KMS-11 (cell line): ENCODE measurements at regions not wholly inside any gene's neighbourhood (a gene's known extent, or its start where the extent isn't known, plus 50 kb on each side); places are given as distances from the start of the nearest gene placed in this dataset.

Experiments
- H2AFZ ChIP-seq: fragments of 200-600 bp; sonication (generic); 2 replicates; pipeline ENCODE4 v1.6.1; 2016; ENCODE audit warnings: antibody characterized with exemption, mixed run types, low read depth
- H3K27ac ChIP-seq: fragments of 200-600 bp; sonication (generic); 2 replicates; pipeline ENCODE4 v1.6.1; 2016; ENCODE audit warnings: mild to moderate bottlenecking, mixed run types
- H3K27me3 ChIP-seq: fragments of 200-600 bp; sonication (generic); 2 replicates; pipeline ENCODE4 v1.6.1; 2017; ENCODE audit warnings: mild to moderate bottlenecking, low read depth, mixed run types, moderate library complexity; ENCODE audit not compliant: insufficient read depth
- H3K36me3 ChIP-seq: fragments of 200-600 bp; sonication (generic); 2 replicates; pipeline ENCODE4 v1.6.1; 2017; ENCODE audit warnings: mild to moderate bottlenecking, mixed run types; ENCODE audit not compliant: insufficient read depth
- H3K4me1 ChIP-seq: fragments of 200-600 bp; sonication (generic); 2 replicates; pipeline ENCODE4 v1.6.1; 2016; ENCODE audit warnings: mild to moderate bottlenecking, low read depth, mixed run types; ENCODE audit not compliant: poor library complexity, severe bottlenecking
- H3K4me2 ChIP-seq: fragments of 200-600 bp; sonication (generic); 2 replicates; pipeline ENCODE4 v1.7.0; 2016; ENCODE audit warnings: mild to moderate bottlenecking, mixed run types
- H3K4me3 ChIP-seq: fragments of 200-600 bp; sonication (generic); IDR thresholded peaks from 2 replicates; pipeline ENCODE4 v1.6.1; 2017; ENCODE audit warnings: low read depth, low read length, mixed read lengths; ENCODE audit not compliant: insufficient read depth
- H3K79me2 ChIP-seq: fragments of 200-600 bp; sonication (generic); 2 replicates; pipeline ENCODE4 v1.6.1; 2016; ENCODE audit warnings: low read depth, mixed run types; ENCODE audit not compliant: insufficient read depth
- H3K9ac ChIP-seq: fragments of 200-600 bp; sonication (generic); 2 replicates; pipeline ENCODE4 v1.6.1; 2016; ENCODE audit warnings: mild to moderate bottlenecking, mixed run types
- H4K20me1 ChIP-seq: fragments of 200-600 bp; sonication (generic); 2 replicates; pipeline ENCODE4 v1.6.1; 2016; ENCODE audit warnings: mild to moderate bottlenecking, mixed run types; ENCODE audit not compliant: insufficient read depth
- CTCF ChIP-seq: fragments of 200-600 bp; sonication (generic); conservative IDR thresholded peaks from 2 replicates; pipeline ENCODE4 v1.6.1; 2017; ENCODE audit warnings: low read depth, mild to moderate bottlenecking, antibody characterized with exemption, low read length, moderate library complexity, mixed read lengths

DNA sequence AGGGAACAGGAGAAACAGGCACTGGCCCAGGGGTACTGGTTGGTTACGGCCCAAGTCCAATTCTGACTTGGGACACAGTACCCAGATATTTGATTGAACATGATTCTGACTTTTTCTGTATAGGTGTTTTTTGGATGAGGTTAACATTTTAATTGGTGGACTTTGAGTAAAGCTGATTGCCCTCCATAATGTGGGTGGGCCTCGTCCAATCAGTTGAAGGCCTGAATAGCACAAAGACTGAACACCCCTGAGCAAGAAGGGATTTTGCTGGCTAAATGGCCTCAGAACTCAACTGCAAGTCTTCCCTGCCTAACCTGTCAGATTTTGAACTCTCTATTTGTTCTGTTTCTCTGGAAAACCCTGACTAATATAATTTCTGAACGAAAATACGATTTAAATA is 222.6 kb downstream of the TEX36 start:
- Histone ChIP-seq H3K27ac (no peak overlapping the region), H3K4me2 (no peak overlapping the region), H4K20me1 (no peaks in the 10 kb centered on the region), H3K4me1 (no peaks in the 10 kb centered on the region), H3K79me2 (no peaks in the 10 kb centered on the region), H3K27me3 (no peaks in the 10 kb centered on the region), H3K9ac (no peak overlapping the region), H2AFZ (no peak overlapping the region), H3K4me3 (no peak overlapping the region), H3K36me3 (no peaks in the 10 kb centered on the region)
- no peak for TF ChIP-seq CTCF

DNA sequence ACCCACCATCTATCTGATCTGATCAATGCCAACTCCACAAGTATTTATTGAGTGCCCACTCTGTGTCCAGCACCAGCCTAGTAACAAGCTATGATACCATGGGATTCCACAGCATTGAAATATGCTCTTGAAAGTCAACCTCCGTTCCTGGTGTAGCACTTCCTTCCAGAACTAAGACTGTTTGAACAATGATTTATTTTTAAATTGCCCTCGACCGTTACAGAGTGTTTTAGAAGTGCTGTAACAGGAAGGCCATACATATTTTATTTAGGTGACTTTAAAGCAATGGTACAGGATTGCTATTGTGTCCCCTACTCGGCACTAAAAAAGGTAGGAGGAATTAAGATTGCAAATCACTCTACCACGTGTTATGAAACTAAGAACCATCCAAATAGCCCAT is 225.6 kb downstream of the TEX36 start:
- Histone ChIP-seq H3K36me3 (no peaks in the 10 kb centered on the region), H2AFZ (no peak overlapping the region), H3K4me3 (no peak overlapping the region), H3K4me2 (no peak overlapping the region), H3K27ac (no peak overlapping the region), H4K20me1 (no peaks in the 10 kb centered on the region), H3K4me1 (no peaks in the 10 kb centered on the region), H3K9ac (no peak overlapping the region), H3K27me3 (no peaks in the 10 kb centered on the region), H3K79me2 (no peaks in the 10 kb centered on the region)
- no peak for TF ChIP-seq CTCF

- H3K4me2 ChIP-seq = no peak overlapping the region
- no peak for TF ChIP-seq CTCF
- H3K79me2 ChIP-seq = no peaks in the 10 kb centered on the region
- H3K4me3 ChIP-seq = no peak overlapping the region
- no peaks in the 10 kb centered on the region for H4K20me1 ChIP-seq
- H3K27ac ChIP-seq = no peak overlapping the region
- no peak overlapping the region for H2AFZ ChIP-seq
- no peaks in the 10 kb centered on the region for H3K27me3 ChIP-seq
- no peaks in the 10 kb centered on the region for H3K36me3 ChIP-seq
- H3K9ac ChIP-seq = no peak overlapping the region
- no peaks in the 10 kb centered on the region for H3K4me1 ChIP-seq
Measured at GRCh38 chr10:125455855-125456254, 227.1 kb downstream of the TEX36 start.

- no peak overlapping the region for H3K27ac ChIP-seq
- no peak overlapping the region for H2AFZ ChIP-seq
- no peaks in the 10 kb centered on the region for H3K4me1 ChIP-seq
- no peak overlapping the region for H3K9ac ChIP-seq
- no peaks in the 10 kb centered on the region for H3K27me3 ChIP-seq
- H3K4me2 ChIP-seq = no peak overlapping the region
- H3K4me3 ChIP-seq = no peak overlapping the region
- no peaks in the 10 kb centered on the region for H3K36me3 ChIP-seq
- H4K20me1 ChIP-seq = no peaks in the 10 kb centered on the region
- H3K79me2 ChIP-seq = no peaks in the 10 kb centered on the region
- no peak for TF ChIP-seq CTCF
Measured at GRCh38 chr10:125455431-125455830, 227.5 kb downstream of the TEX36 start.

- Histone ChIP-seq H3K27me3 (no peaks in the 10 kb centered on the region), H3K4me1 (no peaks in the 10 kb centered on the region), H3K27ac (no peak overlapping the region), H3K4me2 (no peak overlapping the region), H3K4me3 (no peak overlapping the region), H3K36me3 (no peaks in the 10 kb centered on the region), H2AFZ (no peak overlapping the region), H3K79me2 (no peaks in the 10 kb centered on the region), H3K9ac (no peak overlapping the region), H4K20me1 (no peaks in the 10 kb centered on the region)
- no peak for TF ChIP-seq CTCF
Measured at GRCh38 chr10:125451319-125451718, 231.6 kb downstream of the TEX36 start.
